BLaER1 (cell line): ENCODE measurements at regions not wholly inside any gene's neighbourhood (a gene's known extent, or its start where the extent isn't known, plus 50 kb on each side); places are given as distances from the start of the nearest gene placed in this dataset.

Source experiments
- H3K27ac ChIP-seq: shearing (Covaris generic); formaldehyde crosslinking; 2 replicates; pipeline ENCODE4 v1.8.1; 2022
- H3K27me3 ChIP-seq: shearing (Covaris generic); formaldehyde crosslinking; 2 replicates; pipeline ENCODE4 v1.8.1; 2022
- H3K36me3 ChIP-seq: shearing (Covaris generic); formaldehyde crosslinking; 2 replicates; pipeline ENCODE4 v1.8.1; 2022
- H3K4me1 ChIP-seq: shearing (Covaris generic); formaldehyde crosslinking; 2 replicates; pipeline ENCODE4 v1.8.1; 2022
- H3K4me2 ChIP-seq: shearing (Covaris generic); formaldehyde crosslinking; 2 replicates; pipeline ENCODE4 v1.8.1; 2022
- H3K4me3 ChIP-seq: shearing (Covaris generic); formaldehyde crosslinking; 2 replicates; pipeline ENCODE4 v1.8.1; 2022
- H3K9ac ChIP-seq: shearing (Covaris generic); formaldehyde crosslinking; 2 replicates; pipeline ENCODE4 v1.8.1; 2022
- H3K9me3 ChIP-seq: shearing (Covaris generic); formaldehyde crosslinking; 2 replicates; pipeline ENCODE4 v1.8.1; 2022
- H4K20me1 ChIP-seq: shearing (Covaris generic); formaldehyde crosslinking; 2 replicates; pipeline ENCODE4 v1.8.1; 2022
- Cebpa-rat ChIP-seq: shearing (Covaris generic); IDR thresholded peaks from 2 replicates; pipeline ENCODE4 v1.8.1; 2022

GRCh38 chr2:122866095-122866494, 1110.6 kb downstream of the TSN start:
- Histone ChIP-seq H3K27me3 (no peaks in the 10 kb centered on the region), H3K4me3 (no peak overlapping the region), H4K20me1 (no peaks in the 10 kb centered on the region), H3K9me3 (no peaks in the 10 kb centered on the region), H3K27ac (no peak overlapping the region), H3K36me3 (no peaks in the 10 kb centered on the region), H3K9ac (no peak overlapping the region), H3K4me1 (no peaks in the 10 kb centered on the region), H3K4me2 (no peak overlapping the region)
- TF ChIP-seq Cebpa-rat, result no peak

DNA sequence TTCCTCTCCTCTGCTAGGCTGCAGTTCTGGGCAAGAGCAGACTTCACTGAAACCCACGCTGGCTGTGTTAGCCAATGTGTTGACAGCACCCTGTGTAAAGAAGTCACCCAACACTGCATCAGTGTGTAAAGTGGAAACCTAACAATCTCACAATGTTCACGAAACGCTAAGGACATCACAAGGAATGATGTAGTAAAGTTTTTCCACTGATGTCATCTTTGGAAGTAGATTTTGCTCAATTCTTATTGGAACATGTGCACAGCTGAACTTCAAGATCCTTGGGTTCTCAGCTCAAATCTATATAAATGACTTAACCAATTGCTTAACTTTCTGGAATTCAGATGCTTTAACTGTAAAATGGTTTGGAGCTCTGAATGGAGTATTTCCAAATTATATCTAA, 1112.5 kb downstream of the TSN start:
- no peaks in the 10 kb centered on the region for H3K27me3 ChIP-seq
- H3K4me2 ChIP-seq, result no peak overlapping the region
- H3K27ac ChIP-seq, result no peak overlapping the region
- TF ChIP-seq Cebpa-rat, result no peak
- H4K20me1 ChIP-seq, result no peaks in the 10 kb centered on the region
- H3K9me3 ChIP-seq, result no peaks in the 10 kb centered on the region
- H3K4me3 ChIP-seq, result no peak overlapping the region
- H3K9ac ChIP-seq, result no peak overlapping the region
- no peaks in the 10 kb centered on the region for H3K4me1 ChIP-seq
- no peaks in the 10 kb centered on the region for H3K36me3 ChIP-seq

GRCh38 chr2:122868646-122869275, 1113.3 kb downstream of the TSN start:
- Histone ChIP-seq H3K4me1 (no peaks in the 10 kb centered on the region), H3K4me3 (no peak overlapping the region), H3K27me3 (no peaks in the 10 kb centered on the region), H3K36me3 (no peaks in the 10 kb centered on the region), H3K9me3 (no peaks in the 10 kb centered on the region; the same call in 1 of the 2 replicates), H3K27ac (no peak overlapping the region), H4K20me1 (no peaks in the 10 kb centered on the region), H3K9ac (no peak overlapping the region), H3K4me2 (no peak overlapping the region)
- no peak for TF ChIP-seq Cebpa-rat

GRCh38 chr2:122873951-122874350, 1118.5 kb downstream of the TSN start:
- no peak for TF ChIP-seq Cebpa-rat
- Histone ChIP-seq H3K4me3 (no peak overlapping the region), H4K20me1 (no peaks in the 10 kb centered on the region), H3K27ac (no peak overlapping the region), H3K9ac (no peak overlapping the region), H3K27me3 (no peaks in the 10 kb centered on the region), H3K9me3 (no peaks in the 10 kb centered on the region; the same call in 1 of the 2 replicates), H3K4me1 (no peaks in the 10 kb centered on the region), H3K4me2 (no peak overlapping the region), H3K36me3 (no peaks in the 10 kb centered on the region)

- H3K4me2 ChIP-seq, result no peak overlapping the region
- no peak for TF ChIP-seq Cebpa-rat
- no peaks in the 10 kb centered on the region for H4K20me1 ChIP-seq
- no peak overlapping the region for H3K9ac ChIP-seq
- H3K9me3 ChIP-seq, result no peaks in the 10 kb centered on the region; the same call in 1 of the 2 replicates
- no peak overlapping the region for H3K27ac ChIP-seq
- H3K27me3 ChIP-seq, result no peaks in the 10 kb centered on the region
- no peaks in the 10 kb centered on the region for H3K4me1 ChIP-seq
- no peaks in the 10 kb centered on the region for H3K36me3 ChIP-seq
- no peak overlapping the region for H3K4me3 ChIP-seq
Observed at GRCh38 chr2:122875091-122875865, 1119.8 kb downstream of the TSN start.

GRCh38 chr2:122883849-122884248, 1128.4 kb downstream of the TSN start:
- H4K20me1 ChIP-seq, result no peaks in the 10 kb centered on the region
- no peaks in the 10 kb centered on the region for H3K27me3 ChIP-seq
- H3K27ac ChIP-seq, result no peak overlapping the region
- H3K4me3 ChIP-seq, result no peak overlapping the region
- H3K36me3 ChIP-seq, result no peaks in the 10 kb centered on the region
- no peaks in the 10 kb centered on the region for H3K9me3 ChIP-seq
- TF ChIP-seq Cebpa-rat, result no peak
- no peak overlapping the region for H3K9ac ChIP-seq
- H3K4me1 ChIP-seq, result no peaks in the 10 kb centered on the region
- H3K4me2 ChIP-seq, result no peak overlapping the region

DNA sequence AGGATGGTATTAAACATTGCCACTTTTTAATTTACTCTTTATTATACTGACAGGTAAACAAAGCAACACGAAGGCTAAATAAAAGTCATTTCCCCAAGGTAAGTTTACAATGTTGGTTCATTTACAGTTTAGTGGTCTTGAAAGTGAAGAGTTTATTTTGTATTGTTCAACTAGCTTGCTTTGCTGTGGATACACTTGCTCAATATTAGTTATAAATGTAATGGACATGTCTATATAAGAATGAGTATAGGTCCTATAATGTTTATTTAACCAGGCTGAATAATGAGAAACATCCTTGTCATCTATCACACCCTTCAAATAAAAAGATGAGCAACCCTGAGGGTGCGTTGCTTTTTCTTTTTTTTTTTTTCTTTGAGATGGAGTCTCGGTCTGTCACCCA, 1129.4 kb downstream of the TSN start:
- H3K27me3 ChIP-seq, result no peaks in the 10 kb centered on the region
- no peak overlapping the region for H3K4me3 ChIP-seq
- H3K4me2 ChIP-seq, result no peak overlapping the region
- H3K27ac ChIP-seq, result no peak overlapping the region
- H3K9me3 ChIP-seq, result no peaks in the 10 kb centered on the region
- H3K36me3 ChIP-seq, result no peaks in the 10 kb centered on the region
- no peaks in the 10 kb centered on the region for H4K20me1 ChIP-seq
- H3K9ac ChIP-seq, result no peak overlapping the region
- H3K4me1 ChIP-seq, result no peaks in the 10 kb centered on the region
- no peak for TF ChIP-seq Cebpa-rat

GRCh38 chr2:122885436-122885835, 1130.0 kb downstream of the TSN start:
- H3K9me3 ChIP-seq, result no peaks in the 10 kb centered on the region
- no peaks in the 10 kb centered on the region for H3K36me3 ChIP-seq
- H3K4me1 ChIP-seq, result no peaks in the 10 kb centered on the region
- H3K4me3 ChIP-seq, result no peak overlapping the region
- no peak overlapping the region for H3K27ac ChIP-seq
- no peaks in the 10 kb centered on the region for H4K20me1 ChIP-seq
- no peaks in the 10 kb centered on the region for H3K27me3 ChIP-seq
- H3K4me2 ChIP-seq, result no peak overlapping the region
- H3K9ac ChIP-seq, result no peak overlapping the region
- TF ChIP-seq Cebpa-rat, result no peak

- H4K20me1 ChIP-seq, result no peaks in the 10 kb centered on the region
- no peaks in the 10 kb centered on the region for H3K4me1 ChIP-seq
- no peaks in the 10 kb centered on the region for H3K27me3 ChIP-seq
- H3K4me3 ChIP-seq, result no peak overlapping the region
- no peak overlapping the region for H3K4me2 ChIP-seq
- H3K27ac ChIP-seq, result no peak overlapping the region
- H3K9ac ChIP-seq, result no peak overlapping the region
- TF ChIP-seq Cebpa-rat, result no peak
- H3K9me3 ChIP-seq, result no peaks in the 10 kb centered on the region
- no peaks in the 10 kb centered on the region for H3K36me3 ChIP-seq
Observed at GRCh38 chr2:122886479-122887145, 1131.2 kb downstream of the TSN start.

DNA sequence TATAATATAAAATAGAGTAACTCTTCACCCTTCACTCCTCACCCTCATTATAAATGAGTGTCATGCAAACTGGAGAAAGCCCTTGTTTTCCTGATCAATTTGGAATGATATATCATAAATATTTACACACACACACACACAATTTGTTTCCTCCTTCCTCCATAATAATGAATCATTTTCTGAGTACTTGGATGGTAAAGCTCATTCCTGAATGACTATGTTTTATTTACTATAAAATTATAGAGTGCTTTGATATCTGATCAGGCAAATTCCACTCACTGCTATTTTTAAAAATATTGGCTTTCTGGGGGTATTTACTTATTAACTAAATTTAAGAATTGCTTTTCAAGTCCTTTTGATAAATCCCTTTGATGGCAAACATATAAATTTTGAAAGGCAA, 1125.5 kb upstream of the CNTNAP5 start:
- TF ChIP-seq Cebpa-rat, result no peak
- H3K27ac ChIP-seq, result no peak overlapping the region
- H3K4me2 ChIP-seq, result no peak overlapping the region
- no peaks in the 10 kb centered on the region for H3K4me1 ChIP-seq
- H4K20me1 ChIP-seq, result no peaks in the 10 kb centered on the region
- H3K9ac ChIP-seq, result no peak overlapping the region
- no peaks in the 10 kb centered on the region for H3K9me3 ChIP-seq
- H3K36me3 ChIP-seq, result no peaks in the 10 kb centered on the region
- H3K27me3 ChIP-seq, result no peaks in the 10 kb centered on the region
- no peak overlapping the region for H3K4me3 ChIP-seq
